ENCODE measurements at regions not wholly inside any gene's neighbourhood (a gene's known extent, or its start where the extent isn't known, plus 50 kb on each side); places are given as distances from the start of the nearest gene placed in this dataset.
"Not testable (repeated sequence)": the region's sequence is repeated elsewhere in the genome, so short reads cannot be mapped to it uniquely, and the experiment has no call there.

DNA sequence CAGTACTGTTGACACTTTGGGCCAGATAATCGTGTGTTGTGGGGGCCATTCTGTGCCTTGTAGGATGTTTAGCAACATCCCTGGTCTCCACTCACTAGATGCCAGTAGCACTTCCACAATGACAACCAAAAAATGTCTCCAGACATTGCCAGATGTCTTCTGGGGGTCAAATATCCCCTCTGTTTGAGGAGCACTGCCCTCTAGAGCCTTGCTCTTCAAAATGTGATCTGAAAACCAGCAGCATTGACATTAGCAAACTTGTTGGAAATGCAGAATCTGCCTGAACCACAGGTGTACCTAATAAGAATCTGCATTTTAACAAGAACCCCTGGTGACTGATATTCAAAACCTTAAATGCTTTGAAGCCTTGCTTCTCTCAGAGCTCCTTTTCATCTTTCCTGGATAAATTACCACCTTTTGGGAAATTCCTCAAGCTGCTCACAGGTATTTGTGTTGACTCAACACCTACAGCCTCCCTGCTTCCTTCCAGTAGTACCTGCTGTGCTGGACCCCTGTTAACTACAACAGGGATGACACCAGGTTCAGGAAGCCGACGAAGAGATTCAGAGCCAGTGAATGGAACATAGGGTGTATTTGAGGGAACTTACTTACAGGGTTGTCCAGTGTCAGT lies 459.0 kb upstream of the NR3C2 start:
- no TSS peak for BruUV-seq (replicated peaks)

DNA sequence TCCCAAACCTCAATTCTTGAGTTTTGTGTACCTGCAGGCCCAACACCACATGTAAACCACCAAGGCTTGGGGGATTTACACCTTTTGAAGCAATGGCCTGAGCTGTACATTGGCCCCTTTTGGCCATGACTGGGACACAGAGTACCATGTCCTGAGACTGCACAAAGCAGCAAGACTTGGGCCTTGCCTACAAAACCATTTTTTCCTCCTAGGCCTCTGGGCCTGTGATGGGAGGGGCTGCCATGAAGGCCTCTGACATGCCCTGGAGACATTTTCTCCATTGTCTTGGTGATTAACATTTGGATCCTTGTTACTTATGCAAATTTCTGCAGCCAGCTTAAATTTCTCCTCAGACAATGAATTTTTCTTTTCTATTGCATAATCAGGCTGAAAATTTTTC lies 455.9 kb upstream of the NR3C2 start:
- H4K20me1 ChIP-seq (ENCODE audit: control insufficient read depth, insufficient read depth); H3K4me1 ChIP-seq (ENCODE audit: control insufficient read depth, insufficient read depth, low read length); ATAC-seq; intact Hi-C loops (cut with micrococcal nuclease; ENCODE audit: unreplicated experiment); H3K9me3 ChIP-seq (replicated peaks; ENCODE audit: control insufficient read depth, insufficient read depth, low read length); RAD21 ChIA-PET (ENCODE audit: unreplicated experiment); H3K27ac ChIP-seq (ENCODE audit: control insufficient read depth, insufficient read depth); in situ Hi-C loops (cut with MboI); H2AFZ ChIP-seq (ENCODE audit: control insufficient read depth, low read depth, low read length); DNase-seq (ENCODE audit: low read depth, low spot score); CTCF ChIA-PET; BruUV-seq (replicated peaks); POLR2A ChIA-PET; H3K4me3 ChIP-seq; SMC1A ChIA-PET (ENCODE audit: uncharacterized antibody, unreplicated experiment); H3K9ac ChIP-seq (ENCODE audit: control insufficient read depth, insufficient read depth, low read length); H3K27me3 ChIP-seq (replicated peaks in 1 of 2; ENCODE audit: control insufficient read depth in 2 of 2, insufficient read depth in 2 of 2, low read length in 1 of 2); H3K79me2 ChIP-seq (ENCODE audit: control insufficient read depth, insufficient read depth, low read length); H3K36me3 ChIP-seq (ENCODE audit: control insufficient read depth in 2 of 2, insufficient read depth in 2 of 2, low read length in 1 of 2); H3K4me2 ChIP-seq (ENCODE audit: control insufficient read depth, insufficient read depth); FAIRE-seq: not testable (repeated sequence)

More for the DNA sequence above, 459.0 kb upstream of the NR3C2 start:
- Histone ChIP-seq H3K27ac (ENCODE audit: control insufficient read depth, insufficient read depth) (no peak overlapping the region), H2AFZ (ENCODE audit: control insufficient read depth, low read depth, low read length) (no peak overlapping the region), H3K36me3 (ENCODE audit: control insufficient read depth in 2 of 2, insufficient read depth in 2 of 2, low read length in 1 of 2) (no peaks in the 10 kb centered on the region), H3K9ac (ENCODE audit: control insufficient read depth, insufficient read depth, low read length) (no peak overlapping the region), H3K9me3 (replicated peaks; ENCODE audit: control insufficient read depth, insufficient read depth, low read length) (no peaks in the 10 kb centered on the region), H3K27me3 (replicated peaks in 1 of 2; ENCODE audit: control insufficient read depth in 2 of 2, insufficient read depth in 2 of 2, low read length in 1 of 2) (no peaks in the 10 kb centered on the region), H3K79me2 (ENCODE audit: control insufficient read depth, insufficient read depth, low read length) (no peaks in the 10 kb centered on the region), H3K4me1 (ENCODE audit: control insufficient read depth, insufficient read depth, low read length) (no peaks in the 10 kb centered on the region), H3K4me3 (no peak overlapping the region), H4K20me1 (ENCODE audit: control insufficient read depth, insufficient read depth) (no peaks in the 10 kb centered on the region), H3K4me2 (ENCODE audit: control insufficient read depth, insufficient read depth) (no peak overlapping the region)
- intact Hi-C loops (cut with micrococcal nuclease; ENCODE audit: unreplicated experiment) = no loop called here
- ChIA-PET CTCF (no interaction called here), SMC1A (ENCODE audit: uncharacterized antibody, unreplicated experiment) (no interaction called here), POLR2A (no interaction called here), RAD21 (ENCODE audit: unreplicated experiment) (no interaction called here)
- TF ChIP-seq SRF (IDR thresholded peaks at IDR 0.05; ENCODE audit: low read depth in 2 of 2, low read length in 2 of 2) = no peak
- TF ChIP-seq RAD21 (IDR thresholded peaks at IDR 0.05; ENCODE audit: insufficient read depth, low read depth, low read length) = no peak
- TF ChIP-seq RBBP5 (conservative IDR thresholded peaks at IDR 0.05) = no peak
- TF ChIP-seq TAF1 (IDR thresholded peaks at IDR 0.05; ENCODE audit: borderline replicate concordance, low read depth, low read length) = no peak
- no peak for TF ChIP-seq HCFC1 (IDR thresholded peaks at IDR 0.05; ENCODE audit: low read length)
- no peak for TF ChIP-seq NFXL1 (IDR thresholded peaks at IDR 0.05; ENCODE audit: borderline replicate concordance)
- TF ChIP-seq CHD4 (IDR thresholded peaks at IDR 0.05) = no peak
- no peak for TF ChIP-seq SMAD1 (IDR thresholded peaks at IDR 0.05; ENCODE audit: low read depth, partially characterized antibody)
- no peak for TF ChIP-seq SMARCA5 (IDR thresholded peaks at IDR 0.05)
- TF ChIP-seq SIX5 (IDR thresholded peaks at IDR 0.05; ENCODE audit: low read depth, low read length, severe bottlenecking) = no peak
- no peak for TF ChIP-seq MYC (IDR thresholded peaks at IDR 0.05; ENCODE audit: insufficient read depth, insufficient read length, insufficient replicate concordance, low read length, severe bottlenecking)
- no peak for TF ChIP-seq EZH2 (IDR thresholded peaks at IDR 0.05; ENCODE audit: borderline replicate concordance, control insufficient read depth, low read depth, low read length)
- no peak for TF ChIP-seq BMI1 (IDR thresholded peaks at IDR 0.05; ENCODE audit: borderline replicate concordance)
- TF ChIP-seq IKZF2 (IDR thresholded peaks at IDR 0.05) = no peak
- 58% methylated on average over 3 of the region's 3 CpGs for WGBS (ENCODE audit: insufficient coverage, insufficient replicate concordance, low lambda C conversion rate, missing lambda C conversion rate)
- no peak for DNase-seq (ENCODE audit: low read depth, low spot score)
- in situ Hi-C loops (cut with MboI) = no loop called here
- FAIRE-seq = no peak
- ATAC-seq = no peak

Data from GM12878 (cell line).